ENCODE measurements at regions not wholly inside any gene's neighbourhood (a gene's known extent, or its start where the extent isn't known, plus 50 kb on each side); places are given as distances from the start of the nearest gene placed in this dataset.
"Not testable (repeated sequence)": the region's sequence is repeated elsewhere in the genome, so short reads cannot be mapped to it uniquely, and the experiment has no call there.

- DNase-seq (ENCODE audit: low read depth) = no peak
Observed at GRCh38 chr4:181020456-181020855, 1222.7 kb upstream of the TENM3 start.

- peak; percentile 13 for DNase-seq (ENCODE audit: low read depth)
Observed at GRCh38 chr4:181021213-181021612, 1222.0 kb upstream of the TENM3 start.

- peak; percentile 80 for DNase-seq (ENCODE audit: low read depth)
Observed at GRCh38 chr4:181030135-181030921, 1212.9 kb upstream of the TENM3 start.

DNA sequence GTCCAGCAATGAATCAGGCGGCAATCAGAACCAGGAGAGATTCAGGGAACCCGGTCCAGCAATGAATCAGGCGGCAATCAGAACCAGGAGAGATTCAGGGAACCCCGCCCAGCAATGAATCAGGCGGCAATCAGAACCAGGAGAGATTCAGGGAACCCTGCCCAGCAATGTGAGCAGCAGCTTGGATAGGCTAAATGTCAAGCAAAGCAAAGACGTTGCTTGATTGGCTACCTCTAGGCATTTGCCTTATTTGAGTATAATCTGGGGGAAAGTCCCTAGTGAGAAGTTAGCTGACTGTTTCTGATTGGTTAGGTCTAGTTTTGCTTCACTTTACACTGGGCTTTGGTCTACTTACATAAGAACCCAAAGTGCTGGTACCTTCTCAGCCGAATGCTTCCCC lies 1212.2 kb upstream of the TENM3 start:
- DNase-seq (ENCODE audit: low read depth) = peak; percentile 47

DNA sequence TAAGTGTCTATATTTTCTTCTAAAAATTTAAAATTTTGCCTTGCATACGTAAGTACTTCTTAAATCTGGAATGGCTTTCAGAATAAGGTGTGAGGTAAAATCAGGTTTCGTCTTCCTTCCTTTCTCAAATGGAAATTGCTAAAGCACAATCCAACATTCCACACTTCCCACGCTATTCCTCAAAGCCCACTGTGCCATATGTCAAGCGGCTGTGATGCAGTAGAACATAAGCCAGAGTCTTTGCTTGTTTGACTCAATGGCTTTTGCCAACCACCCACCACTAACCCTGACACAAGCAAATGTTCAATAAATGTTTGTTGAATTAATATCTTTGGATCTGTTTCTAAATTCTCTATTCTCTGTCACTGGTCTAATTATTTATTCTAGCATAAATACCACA lies 1199.7 kb upstream of the TENM3 start:
- no peak for DNase-seq (ENCODE audit: low read depth)

- DNase-seq (ENCODE audit: low read depth) = no peak
Observed at GRCh38 chr4:181046809-181047208, 1196.4 kb upstream of the TENM3 start.

DNA sequence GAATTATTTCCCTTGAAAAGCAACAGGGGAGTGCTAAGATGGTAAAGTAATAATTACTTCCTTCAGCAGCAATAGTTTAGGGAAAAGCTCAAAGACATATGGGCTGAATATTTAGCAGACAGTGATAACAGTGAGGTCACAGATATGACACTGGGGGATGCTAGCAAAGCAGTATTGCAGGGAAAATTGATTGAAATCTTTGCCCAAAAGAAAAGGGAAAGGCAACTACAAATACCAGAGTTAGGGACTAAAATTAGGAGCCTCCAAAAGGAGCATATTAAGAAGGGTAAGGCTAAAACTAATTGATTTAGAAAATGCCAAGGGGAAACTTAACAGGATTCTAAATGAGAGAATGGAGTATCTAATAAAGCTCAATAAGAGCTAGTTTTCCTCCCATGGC lies 1191.3 kb upstream of the TENM3 start:
- no peak for DNase-seq (ENCODE audit: low read depth)

GRCh38 chr4:181061787-181062186 lies 1181.4 kb upstream of the TENM3 start:
- DNase-seq (ENCODE audit: low read depth) = no peak

DNA sequence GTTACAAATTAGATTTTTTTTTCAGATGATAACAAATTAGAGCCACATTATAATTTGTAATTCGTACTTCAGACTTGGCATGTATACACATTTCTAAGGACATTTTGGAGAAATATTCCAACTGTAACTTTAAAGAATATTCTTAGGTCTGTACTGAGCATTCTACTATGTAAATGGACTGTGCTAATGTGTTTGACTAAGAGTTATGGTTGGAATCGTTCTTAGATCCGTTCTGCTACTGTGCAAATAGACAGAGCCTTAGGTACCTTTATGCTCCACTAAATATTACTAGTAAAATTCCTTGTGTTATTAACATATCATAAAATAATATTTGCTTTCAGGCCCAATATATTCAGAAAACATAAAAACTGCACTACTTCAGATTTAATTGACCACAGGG lies 1180.0 kb upstream of the TENM3 start:
- DNase-seq (ENCODE audit: low read depth) = no peak

DNA sequence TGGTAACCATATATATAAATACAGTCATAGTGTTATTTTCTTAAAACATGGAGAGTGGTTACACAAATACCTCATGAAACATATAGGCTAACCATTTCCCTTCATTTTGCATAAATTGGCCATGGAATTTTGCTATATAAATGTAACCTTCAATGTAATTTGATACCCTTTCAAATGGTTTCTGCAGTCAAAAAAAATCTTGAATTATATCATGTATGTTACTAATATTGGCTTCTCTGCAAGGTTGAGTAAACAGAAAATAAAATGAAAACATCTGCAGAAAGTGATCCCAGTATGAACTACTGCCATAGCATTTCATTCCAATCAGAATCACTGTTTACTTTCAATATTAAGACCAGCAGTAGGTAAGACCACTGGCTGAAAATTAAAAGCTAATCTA lies 1165.9 kb upstream of the TENM3 start:
- no peak for DNase-seq (ENCODE audit: low read depth)

DNA sequence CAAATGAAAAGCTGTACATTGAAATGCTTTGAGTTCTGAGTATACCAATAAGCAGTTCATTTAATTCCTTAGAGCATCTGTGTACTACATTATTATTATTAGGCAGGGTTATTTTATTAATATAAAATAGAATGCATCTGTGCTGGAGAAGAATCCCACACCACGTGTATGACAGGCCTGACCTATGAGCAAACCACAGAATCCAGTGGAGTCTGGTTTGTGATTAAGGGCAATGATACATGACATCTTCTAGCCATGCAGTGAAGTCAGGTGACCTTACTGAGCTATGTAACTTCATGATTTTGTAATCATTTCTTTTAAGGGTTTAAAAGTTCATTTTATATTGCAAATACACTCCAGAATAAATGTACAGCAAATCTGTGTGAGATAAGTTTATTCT lies 1165.0 kb upstream of the TENM3 start:
- DNase-seq (ENCODE audit: low read depth) = no peak

- DNase-seq (ENCODE audit: low read depth) = no peak
Observed at GRCh38 chr4:181083757-181084361, 1159.3 kb upstream of the TENM3 start.

GRCh38 chr4:181085557-181085956 lies 1157.6 kb upstream of the TENM3 start:
- no peak for DNase-seq (ENCODE audit: low read depth)

- no peak for DNase-seq (ENCODE audit: low read depth)
Observed at GRCh38 chr4:181105487-181105886, 1137.7 kb upstream of the TENM3 start.

GRCh38 chr4:181106398-181106797 lies 1136.8 kb upstream of the TENM3 start:
- no peak for DNase-seq (ENCODE audit: low read depth)

DNA sequence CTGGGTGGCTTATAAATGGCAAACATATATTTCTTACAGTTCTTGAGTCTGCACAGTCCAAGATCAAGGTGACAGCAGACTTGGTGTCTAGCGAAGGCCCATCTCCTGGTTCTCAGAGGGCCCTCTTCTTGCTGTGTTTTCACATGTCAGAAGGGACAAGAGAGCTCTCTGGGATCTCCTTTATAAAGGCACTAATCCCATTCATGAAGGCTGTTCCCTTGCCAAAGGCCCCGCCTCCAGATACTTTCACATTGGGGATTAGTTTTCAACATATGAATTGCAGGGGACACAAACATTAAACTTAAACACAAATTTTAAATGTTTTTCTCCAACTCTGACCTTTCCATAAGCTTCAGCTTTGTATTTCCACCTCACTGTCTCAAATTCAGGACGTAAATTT lies 1135.0 kb upstream of the TENM3 start:
- DNase-seq (ENCODE audit: low read depth) = no peak

DNA sequence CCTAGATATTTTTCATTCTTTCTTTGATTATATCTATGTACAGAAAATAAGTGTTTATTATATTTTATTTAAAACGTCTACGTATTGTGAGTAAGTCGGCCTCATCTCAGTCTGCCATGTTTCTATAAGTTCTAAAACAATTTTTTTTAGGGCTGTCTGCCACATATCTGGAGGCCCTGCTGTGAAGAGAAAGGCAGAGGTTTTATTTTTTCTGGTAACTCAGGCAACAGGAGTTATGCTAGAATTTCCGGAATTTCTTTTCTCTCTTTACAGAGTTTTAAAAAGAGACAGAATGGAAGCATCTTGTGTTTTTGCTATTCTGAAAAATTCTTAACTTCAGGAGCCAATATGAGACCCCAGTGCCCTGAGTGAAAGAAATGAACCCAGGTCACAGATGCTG lies 1124.0 kb upstream of the TENM3 start:
- DNase-seq (ENCODE audit: low read depth) = no peak

DNA sequence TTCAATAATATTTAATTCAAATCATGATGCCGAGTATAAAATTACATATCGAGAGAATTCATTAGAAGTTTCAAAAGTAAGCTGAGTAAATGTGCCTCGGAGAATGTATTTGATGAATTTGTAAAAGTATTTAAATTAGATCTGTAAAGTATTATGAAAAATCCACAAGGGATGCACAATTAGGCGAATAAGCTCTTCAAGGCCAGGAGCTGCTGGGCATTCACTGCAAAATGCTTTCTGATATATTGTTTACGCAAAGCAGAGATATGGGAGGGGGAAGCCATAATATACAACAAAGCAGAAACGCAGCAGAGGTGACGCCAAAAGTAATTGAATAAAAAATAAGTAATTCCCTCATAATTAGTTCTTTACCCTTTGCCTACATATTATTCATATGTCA lies 1121.5 kb upstream of the TENM3 start:
- DNase-seq (ENCODE audit: low read depth) = no peak

DNA sequence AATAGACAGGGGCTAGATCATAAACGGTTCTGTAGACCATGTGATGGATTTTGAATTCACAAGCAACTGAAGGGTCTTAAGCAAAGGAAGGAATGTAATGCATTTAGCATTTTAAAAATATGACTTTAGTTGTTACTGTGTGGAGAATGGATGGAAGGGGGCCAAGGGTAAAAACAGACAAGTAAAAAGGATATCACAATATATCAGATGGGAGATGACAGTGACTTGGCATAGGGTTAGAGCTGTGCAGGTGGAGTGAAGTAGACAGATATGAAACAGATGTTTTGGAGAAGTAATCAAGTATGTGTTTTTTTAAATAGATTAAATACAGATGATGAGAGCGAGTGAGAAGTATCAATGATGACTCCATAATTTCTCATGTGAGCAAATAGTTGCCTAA lies 1116.0 kb upstream of the TENM3 start:
- DNase-seq (ENCODE audit: low read depth) = no peak

GRCh38 chr4:181130317-181130716 lies 1112.9 kb upstream of the TENM3 start:
- not testable (repeated sequence) for DNase-seq (ENCODE audit: low read depth)

GRCh38 chr4:181137351-181137750 lies 1105.9 kb upstream of the TENM3 start:
- DNase-seq (ENCODE audit: low read depth) = no peak

DNA sequence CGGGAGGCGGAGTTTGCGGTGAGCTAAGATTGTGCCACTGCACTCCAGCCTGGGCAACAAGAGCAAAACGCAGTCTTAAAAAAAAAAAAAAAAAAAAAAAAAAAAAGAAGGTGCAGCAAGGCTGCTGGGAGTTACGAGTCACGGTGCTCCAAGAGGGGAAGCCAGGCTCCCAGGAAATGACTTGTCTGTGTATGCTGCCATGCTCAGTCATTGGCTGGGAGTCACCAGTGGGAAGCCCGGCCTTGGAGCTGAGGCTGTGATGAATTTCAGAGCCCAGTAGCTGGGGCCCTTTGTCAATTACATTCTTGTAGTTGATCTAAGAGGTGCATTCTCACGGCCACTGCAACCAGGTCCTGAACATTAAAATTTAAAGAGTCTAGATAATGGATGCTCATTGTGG lies 1105.1 kb upstream of the TENM3 start:
- DNase-seq (ENCODE audit: low read depth) = peak; percentile 30

DNA sequence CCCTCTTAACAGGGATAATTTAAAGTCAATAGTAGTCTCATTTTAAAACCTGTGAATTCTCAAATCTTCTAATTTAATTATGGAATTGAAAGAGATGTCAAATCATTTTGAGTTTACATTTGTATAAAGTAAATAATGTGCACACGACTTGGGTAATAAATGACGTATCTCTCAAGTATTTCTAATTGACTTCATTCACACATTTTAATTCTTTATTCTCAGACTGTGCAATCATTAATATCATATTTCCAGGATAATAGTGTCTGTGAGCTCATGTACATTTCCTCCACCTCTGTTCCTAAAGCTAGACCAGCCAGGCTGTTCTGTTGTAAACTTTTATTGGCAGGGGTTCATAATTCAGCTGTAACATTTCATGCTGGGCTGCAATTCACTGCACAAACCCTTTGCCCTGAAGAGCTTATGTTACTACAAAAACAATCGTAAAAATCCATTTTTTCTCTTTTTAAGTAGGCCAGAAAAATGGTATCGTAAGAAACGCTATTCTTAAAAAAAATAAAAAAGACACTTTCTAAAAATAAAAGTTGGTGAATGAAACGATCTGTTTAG lies 1103.1 kb upstream of the TENM3 start:
- no peak for DNase-seq (ENCODE audit: low read depth)

Data from HT1080 (cell line).